Activated CD4-positive, alpha-beta T cell treated with anti-CD3 and anti-CD28 coated beads for 36 hours (primary cell): ENCODE measurements at regions not wholly inside any gene's neighbourhood (a gene's known extent, or its start where the extent isn't known, plus 50 kb on each side); places are given as distances from the start of the nearest gene placed in this dataset.

Experiments
- ATAC-seq: fragments of 200-7000 bp; cut with Tn5 transposase; one replicate; pipeline ENCODE4 v1.10.0; 2021; ENCODE audit warnings: mild to moderate bottlenecking, moderate library complexity
- CTCF ChIA-PET: fragments of 350-600 bp; sonication (Branson Sonifier 250); formaldehyde crosslinking; loops from one replicate; lab custom pipeline; 2021; ENCODE audit warnings: antibody characterized with exemption; lab: Charles Lee
- POLR2A ChIA-PET: fragments of 350-600 bp; sonication (Branson Sonifier 250); formaldehyde crosslinking; loops from one replicate; lab custom pipeline; 2021; ENCODE audit warnings: antibody characterized with exemption, inconsistent platforms; lab: Charles Lee
- DNase-seq: peaks from one replicate; pipeline ENCODE4 v3.0.0-alpha.2; 2020
- H3K27ac Mint-ChIP-seq: one replicate; pipeline ENCODE4 v1.8.0; 2021; ENCODE audit warnings: mixed read lengths
- H3K27me3 Mint-ChIP-seq: one replicate; pipeline ENCODE4 v1.8.0; 2021; ENCODE audit warnings: mixed read lengths
- H3K36me3 Mint-ChIP-seq: one replicate; pipeline ENCODE4 v1.8.0; 2021; ENCODE audit warnings: low read depth, mixed read lengths
- H3K4me1 Mint-ChIP-seq: one replicate; pipeline ENCODE4 v1.8.0; 2021; ENCODE audit warnings: mixed read lengths
- H3K4me3 Mint-ChIP-seq: one replicate; pipeline ENCODE4 v1.8.0; 2021; ENCODE audit warnings: mild to moderate bottlenecking, moderate library complexity, mixed read lengths
- H3K9me3 Mint-ChIP-seq: one replicate; pipeline ENCODE4 v1.8.0; 2021; ENCODE audit warnings: low read depth, mixed read lengths
- intact Hi-C, 2 experiments: fragments of 100-400 bp; cut with DNase I in 1 of 2; cut with micrococcal nuclease in 1 of 2; formaldehyde crosslinking; loops; one replicate each; pipeline versions ENCODE4 v1.14.2 to v1.15.1; 2022 to 2024; cut with DNase I, micrococcal nuclease

DNA sequence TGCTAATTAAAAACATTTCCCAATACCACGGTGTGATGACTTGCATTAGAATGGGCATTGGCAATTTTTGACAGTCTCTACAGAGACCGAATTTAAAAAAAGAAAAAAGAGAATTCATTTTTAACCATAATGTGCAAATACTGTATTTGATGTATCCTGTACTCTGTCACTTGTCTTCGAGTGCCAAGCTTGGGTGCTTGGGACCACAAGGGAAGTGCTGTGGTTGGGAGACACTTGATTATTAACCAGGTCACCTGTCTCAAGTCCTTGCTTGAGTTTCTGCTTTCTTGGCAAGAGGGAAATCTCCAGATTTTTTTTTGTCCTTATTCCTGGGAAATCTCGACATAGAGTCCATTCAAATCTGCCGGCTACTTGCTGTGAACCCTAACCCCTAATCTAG is 209.0 kb downstream of the MC4R start:
- intact Hi-C loops, result no loop called here
- no peak overlapping the region for H3K27ac Mint-ChIP-seq
- CTCF ChIA-PET, result interaction anchor here (0.7 kb wide), 1 partner anchor 1092 kb away, joined by 4 read pairs; no protein-coding TSS in a partner anchor
- no peak for ATAC-seq
- no peaks in the 10 kb centered on the region for H3K27me3 Mint-ChIP-seq
- POLR2A ChIA-PET, result no interaction called here
- H3K9me3 Mint-ChIP-seq, result no peaks in the 10 kb centered on the region
- no peaks in the 10 kb centered on the region for H3K4me1 Mint-ChIP-seq
- no peaks in the 10 kb centered on the region for H3K36me3 Mint-ChIP-seq
- no peak overlapping the region for H3K4me3 Mint-ChIP-seq
- DNase-seq, result no peak

DNA sequence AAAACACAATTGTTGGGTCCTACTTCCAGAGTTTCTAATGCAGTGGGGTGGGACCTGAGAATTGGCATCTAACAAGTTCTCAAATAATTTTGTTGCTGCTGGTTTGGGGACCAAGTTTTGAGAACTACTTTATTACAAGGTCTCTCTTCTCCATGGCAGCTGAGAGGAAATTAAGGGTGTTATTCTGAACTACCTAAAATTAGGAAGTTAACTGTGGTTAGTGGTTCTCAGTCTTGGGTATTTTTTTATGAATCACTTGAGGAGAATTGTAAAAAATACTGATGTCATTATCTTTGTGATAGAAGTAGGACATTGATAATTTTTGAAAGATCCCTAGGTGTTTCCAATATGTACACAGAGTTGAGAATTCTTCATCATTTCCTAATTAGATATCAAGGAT is 210.2 kb downstream of the MC4R start:
- Mint-ChIP-seq H3K27ac (no peak overlapping the region), H3K27me3 (no peaks in the 10 kb centered on the region), H3K36me3 (no peaks in the 10 kb centered on the region), H3K4me1 (no peaks in the 10 kb centered on the region), H3K4me3 (no peak overlapping the region), H3K9me3 (no peaks in the 10 kb centered on the region)
- ChIA-PET POLR2A (no interaction called here), CTCF (no interaction called here)
- intact Hi-C loops, result no loop called here
- no peak for ATAC-seq
- DNase-seq, result no peak

DNA sequence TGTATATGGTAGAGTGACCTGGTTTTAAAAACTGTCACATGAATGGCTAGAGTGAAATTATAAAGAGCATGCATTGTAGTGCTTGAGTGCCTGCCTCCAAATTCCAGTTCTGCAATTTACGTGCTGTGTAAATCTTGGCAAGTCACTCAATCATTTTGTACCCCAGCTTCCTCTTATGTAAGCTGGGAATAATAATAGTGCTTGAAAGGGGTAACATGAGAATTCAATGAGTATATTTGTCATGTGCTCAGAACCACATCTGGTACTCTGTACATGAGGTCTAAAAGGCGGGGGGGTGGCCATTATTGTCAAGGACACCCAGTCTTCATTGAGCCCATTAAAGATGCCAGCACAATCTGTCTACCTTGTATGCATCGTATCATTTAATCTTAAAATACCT is 214.8 kb downstream of the MC4R start:
- no peak overlapping the region for H3K27ac Mint-ChIP-seq
- POLR2A ChIA-PET, result no interaction called here
- DNase-seq, result no peak
- intact Hi-C loops, result no loop called here
- H3K9me3 Mint-ChIP-seq, result no peaks in the 10 kb centered on the region
- CTCF ChIA-PET, result no interaction called here
- H3K4me3 Mint-ChIP-seq, result no peak overlapping the region
- H3K36me3 Mint-ChIP-seq, result no peaks in the 10 kb centered on the region
- H3K4me1 Mint-ChIP-seq, result no peaks in the 10 kb centered on the region
- H3K27me3 Mint-ChIP-seq, result no peaks in the 10 kb centered on the region
- ATAC-seq, result no peak

DNA sequence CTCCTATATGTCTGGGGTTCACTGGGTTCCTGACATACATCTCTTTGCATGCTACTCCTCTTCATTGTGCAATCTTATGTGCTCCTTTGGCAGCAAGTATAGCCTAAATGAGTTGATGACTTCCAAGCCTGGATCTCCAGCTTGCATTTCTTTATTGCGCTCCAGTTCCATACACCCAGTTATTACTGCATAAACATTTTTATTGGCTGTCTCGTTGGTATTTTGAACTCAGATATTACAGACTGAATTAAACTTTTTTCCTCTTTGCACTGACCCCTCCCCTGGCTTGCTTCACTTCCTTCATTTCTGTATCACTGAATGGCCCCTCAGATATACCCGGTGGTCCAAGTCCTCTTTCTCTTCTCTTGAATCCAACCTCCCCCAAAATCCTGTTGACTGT is 219.2 kb downstream of the MC4R start:
- DNase-seq (no peak), ATAC-seq (no peak)
- no peak overlapping the region for H3K27ac Mint-ChIP-seq
- no peaks in the 10 kb centered on the region for H3K9me3 Mint-ChIP-seq
- intact Hi-C loops, result no loop called here
- CTCF ChIA-PET, result interaction anchor here (0.6 kb wide), 1 partner anchor 52 kb away, joined by 3 read pairs; no protein-coding TSS in a partner anchor
- H3K27me3 Mint-ChIP-seq, result no peaks in the 10 kb centered on the region
- H3K4me3 Mint-ChIP-seq, result no peak overlapping the region
- POLR2A ChIA-PET, result no interaction called here
- H3K36me3 Mint-ChIP-seq, result no peaks in the 10 kb centered on the region
- H3K4me1 Mint-ChIP-seq, result no peaks in the 10 kb centered on the region

DNA sequence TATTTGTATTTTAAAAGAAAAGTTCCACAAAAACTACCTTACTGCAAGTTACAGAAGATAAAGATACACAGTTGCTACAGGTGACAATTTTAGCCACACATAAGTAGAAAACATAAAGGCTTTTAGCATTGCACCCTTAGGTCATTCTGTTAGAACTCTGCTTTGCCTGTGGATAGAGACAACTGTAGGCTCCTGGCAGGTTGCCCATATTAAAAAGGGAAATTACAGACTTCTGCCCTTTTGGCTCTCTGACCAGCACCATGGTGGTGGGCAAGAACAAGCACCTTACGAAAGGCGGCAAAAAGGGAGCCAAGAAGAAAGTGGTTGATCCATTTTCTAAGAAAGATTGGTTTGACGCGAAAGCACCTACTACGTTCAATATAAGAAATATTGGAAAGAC is 223.3 kb downstream of the MC4R start:
- no peak for ATAC-seq
- POLR2A ChIA-PET, result no interaction called here

DNA sequence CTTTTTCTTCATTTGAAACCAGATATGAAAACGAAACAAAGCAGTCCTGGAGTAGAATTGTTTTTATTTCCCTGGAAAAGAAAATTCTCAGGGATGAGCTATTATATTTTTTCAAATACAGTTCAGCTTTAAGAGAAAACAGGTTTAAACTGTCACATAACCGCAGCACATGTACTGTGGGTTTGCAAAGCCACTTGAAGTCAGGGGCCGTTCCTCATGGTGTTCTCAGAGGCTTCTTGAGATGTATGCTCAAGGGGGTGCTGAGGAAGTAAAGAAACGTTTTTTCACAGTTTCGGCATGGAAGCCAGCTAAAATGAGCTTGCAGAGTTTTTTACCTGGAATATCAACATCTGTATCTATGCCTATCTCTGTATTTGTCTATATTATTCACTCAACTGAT is 225.3 kb downstream of the MC4R start:
- ATAC-seq, result no peak
- Mint-ChIP-seq H3K27ac (no peak overlapping the region), H3K4me3 (no peak overlapping the region), H3K36me3 (no peaks in the 10 kb centered on the region), H3K27me3 (no peaks in the 10 kb centered on the region), H3K4me1 (no peaks in the 10 kb centered on the region), H3K9me3 (peaks cover 2% of the 10 kb centered on the region)
- CTCF ChIA-PET, result interaction anchor here (1.5 kb wide), 1 partner anchor 9 kb away, joined by 5 read pairs; no protein-coding TSS in a partner anchor
- intact Hi-C loops, result no loop called here
- POLR2A ChIA-PET, result no interaction called here
- no peak for DNase-seq

More for the DNA sequence above, 223.3 kb downstream of the MC4R start:
- Mint-ChIP-seq H3K4me1 (no peaks in the 10 kb centered on the region), H3K9me3 (no peaks in the 10 kb centered on the region), H3K36me3 (no peaks in the 10 kb centered on the region), H3K27ac (no peak overlapping the region), H3K27me3 (no peaks in the 10 kb centered on the region), H3K4me3 (no peak overlapping the region)
- CTCF ChIA-PET, result no interaction called here
- no peak for DNase-seq
- intact Hi-C loops, result no loop called here

DNA sequence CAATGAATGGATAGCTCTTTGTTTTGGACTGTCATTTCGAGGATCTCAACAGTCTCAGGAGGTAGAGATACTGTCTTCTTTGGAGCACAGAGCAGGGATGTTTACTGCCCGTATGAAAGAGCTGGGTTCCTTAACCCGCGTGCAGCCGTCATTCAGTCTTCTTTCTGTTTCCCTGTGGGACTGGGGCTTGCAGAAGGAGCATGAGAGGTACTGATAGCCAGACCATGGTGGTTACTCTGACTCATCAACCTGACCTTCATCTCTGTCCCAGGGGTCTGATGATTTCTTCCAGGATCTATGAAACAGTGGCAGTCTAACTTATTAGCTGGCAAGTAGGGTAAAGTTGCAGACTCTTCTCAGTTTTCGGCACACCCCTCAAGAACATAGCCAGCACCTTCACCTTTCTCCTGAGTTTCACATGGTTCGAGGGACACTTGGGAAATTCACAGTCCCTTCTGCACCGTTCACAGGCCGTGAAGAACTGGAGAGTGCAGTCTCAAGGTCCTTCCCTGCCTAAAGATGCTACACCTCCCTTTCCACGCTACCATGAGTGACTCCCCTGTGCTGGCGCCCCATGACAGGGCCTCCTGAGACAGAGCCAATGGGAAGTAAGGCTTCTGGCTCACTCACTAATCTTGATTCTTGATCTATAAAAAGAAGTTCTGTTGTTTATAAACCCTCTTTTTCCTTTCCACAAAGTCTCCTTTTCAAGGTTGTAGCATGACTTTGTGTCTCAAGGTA is 226.2 kb downstream of the MC4R start:
- Mint-ChIP-seq H3K27me3 (no peaks in the 10 kb centered on the region), H3K4me3 (no peak overlapping the region), H3K27ac (no peak overlapping the region), H3K36me3 (no peaks in the 10 kb centered on the region), H3K4me1 (no peaks in the 10 kb centered on the region), H3K9me3 (peaks cover 2% of the 10 kb centered on the region)
- DNase-seq (no peak), ATAC-seq (no peak)
- CTCF ChIA-PET, result interaction anchor here (0.6 to 0.7 kb wide), 2 partner anchors 323 to 521 kb away, joined by 3 read pairs; no protein-coding TSS in a partner anchor
- POLR2A ChIA-PET, result no interaction called here
- intact Hi-C loops, result no loop called here

DNA sequence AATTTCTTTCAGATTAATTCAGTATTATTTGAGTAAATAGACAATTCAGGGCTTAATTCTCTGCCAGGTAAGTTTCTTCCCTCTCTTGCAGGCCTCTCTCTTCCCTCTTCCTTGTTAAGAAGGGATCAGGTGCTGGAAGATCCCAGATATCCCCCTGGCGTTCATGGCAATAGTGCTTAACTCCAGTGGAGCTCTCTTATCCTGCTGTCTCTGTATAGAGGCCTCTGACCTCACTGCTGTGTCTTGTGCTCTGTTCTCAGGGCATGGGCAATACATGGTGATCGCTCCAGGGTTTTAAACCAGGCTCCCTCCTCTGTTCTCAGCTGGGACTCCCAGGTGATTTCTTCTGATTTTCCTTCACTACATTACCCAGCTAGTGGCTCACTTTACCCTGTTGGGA is 226.8 kb downstream of the MC4R start:
- CTCF ChIA-PET, result interaction anchor here (0.6 kb wide), 2 partner anchors 418 to 522 kb away, joined by 3 read pairs; no protein-coding TSS in a partner anchor
- no peaks in the 10 kb centered on the region for H3K27me3 Mint-ChIP-seq
- no peak overlapping the region for H3K27ac Mint-ChIP-seq
- intact Hi-C loops, result no loop called here
- POLR2A ChIA-PET, result no interaction called here
- ATAC-seq (no peak), DNase-seq (no peak)
- no peak overlapping the region for H3K4me3 Mint-ChIP-seq
- no peaks in the 10 kb centered on the region for H3K4me1 Mint-ChIP-seq
- no peaks in the 10 kb centered on the region for H3K36me3 Mint-ChIP-seq
- H3K9me3 Mint-ChIP-seq, result peaks cover 2% of the 10 kb centered on the region

DNA sequence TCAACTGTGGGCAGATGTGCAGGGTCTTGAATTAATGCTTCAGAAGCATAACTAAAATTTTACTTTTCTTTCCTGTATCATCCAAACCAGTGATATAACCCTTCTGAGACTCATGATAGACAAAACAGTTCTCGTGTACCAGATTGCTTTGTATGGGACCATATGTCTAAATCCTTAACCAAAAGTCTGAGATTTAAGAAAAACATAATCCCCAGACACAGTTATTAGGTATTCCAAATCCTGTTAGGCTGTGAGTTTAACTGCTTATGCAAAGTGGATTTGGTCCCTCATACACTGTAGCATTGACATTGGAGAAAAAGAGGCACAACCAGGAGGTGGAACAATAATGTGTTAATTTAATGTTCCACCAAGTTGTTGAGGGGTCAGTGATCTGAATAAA is 235.0 kb downstream of the PMAIP1 start:
- H3K36me3 Mint-ChIP-seq, result no peaks in the 10 kb centered on the region
- ChIA-PET CTCF (no interaction called here), POLR2A (no interaction called here)
- no peak overlapping the region for H3K27ac Mint-ChIP-seq
- DNase-seq (no peak), ATAC-seq (no peak)
- intact Hi-C loops, result no loop called here
- H3K27me3 Mint-ChIP-seq, result no peaks in the 10 kb centered on the region
- H3K9me3 Mint-ChIP-seq, result peaks cover 4% of the 10 kb centered on the region
- H3K4me1 Mint-ChIP-seq, result no peaks in the 10 kb centered on the region
- H3K4me3 Mint-ChIP-seq, result no peak overlapping the region

DNA sequence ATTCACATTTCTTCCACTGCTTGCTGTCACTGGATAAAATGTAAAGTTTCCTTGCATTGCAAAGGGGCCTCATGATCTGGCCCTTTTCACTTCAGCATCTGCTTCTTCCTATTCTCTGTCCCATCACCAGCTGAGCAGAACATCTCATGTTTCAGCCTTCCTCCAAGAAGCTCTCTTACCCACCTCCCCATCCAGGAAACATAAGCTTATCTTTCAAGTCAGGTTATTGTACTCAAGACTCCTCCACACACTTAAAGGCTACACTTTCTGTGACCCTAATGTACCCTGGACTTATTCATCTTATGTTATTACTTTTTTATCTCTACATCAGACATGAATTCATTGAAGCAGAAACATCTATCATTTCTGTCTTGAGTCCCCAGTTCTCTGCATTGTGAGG is 230.5 kb downstream of the PMAIP1 start:
- CTCF ChIA-PET, result no interaction called here
- no peaks in the 10 kb centered on the region for H3K27me3 Mint-ChIP-seq

DNA sequence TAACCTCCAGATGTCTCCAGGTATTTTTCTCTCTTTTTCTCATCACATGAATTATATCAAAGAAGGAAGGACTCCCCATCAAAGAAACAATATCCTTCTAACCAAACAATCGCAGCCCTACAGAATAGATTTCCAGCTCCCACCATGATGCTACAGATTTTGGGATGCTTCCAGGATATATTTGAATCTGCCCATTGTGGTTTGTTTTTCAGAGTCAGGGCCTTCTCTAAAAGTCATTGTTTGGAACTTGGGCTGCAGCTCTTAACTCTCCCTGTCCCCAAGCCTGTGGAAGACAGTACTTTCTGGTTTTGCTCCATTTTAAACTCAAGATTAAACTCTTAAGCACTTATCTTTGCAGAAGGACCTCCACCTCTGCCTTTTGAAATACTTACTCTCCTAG is 223.2 kb downstream of the PMAIP1 start:
- ATAC-seq, result no peak
- H3K4me1 Mint-ChIP-seq, result no peaks in the 10 kb centered on the region
- H3K4me3 Mint-ChIP-seq, result no peak overlapping the region
- CTCF ChIA-PET, result no interaction called here
- no peak overlapping the region for H3K27ac Mint-ChIP-seq
- no peaks in the 10 kb centered on the region for H3K27me3 Mint-ChIP-seq
- POLR2A ChIA-PET, result no interaction called here
- H3K9me3 Mint-ChIP-seq, result no peaks in the 10 kb centered on the region
- DNase-seq, result no peak
- intact Hi-C loops, result no loop called here
- no peaks in the 10 kb centered on the region for H3K36me3 Mint-ChIP-seq

More for the DNA sequence above, 230.5 kb downstream of the PMAIP1 start:
- no peaks in the 10 kb centered on the region for H3K36me3 Mint-ChIP-seq
- H3K9me3 Mint-ChIP-seq, result no peaks in the 10 kb centered on the region
- POLR2A ChIA-PET, result no interaction called here
- ATAC-seq, result no peak
- H3K27ac Mint-ChIP-seq, result no peak overlapping the region
- intact Hi-C loops, result no loop called here
- no peak overlapping the region for H3K4me3 Mint-ChIP-seq
- no peaks in the 10 kb centered on the region for H3K4me1 Mint-ChIP-seq
- DNase-seq, result no peak

DNA sequence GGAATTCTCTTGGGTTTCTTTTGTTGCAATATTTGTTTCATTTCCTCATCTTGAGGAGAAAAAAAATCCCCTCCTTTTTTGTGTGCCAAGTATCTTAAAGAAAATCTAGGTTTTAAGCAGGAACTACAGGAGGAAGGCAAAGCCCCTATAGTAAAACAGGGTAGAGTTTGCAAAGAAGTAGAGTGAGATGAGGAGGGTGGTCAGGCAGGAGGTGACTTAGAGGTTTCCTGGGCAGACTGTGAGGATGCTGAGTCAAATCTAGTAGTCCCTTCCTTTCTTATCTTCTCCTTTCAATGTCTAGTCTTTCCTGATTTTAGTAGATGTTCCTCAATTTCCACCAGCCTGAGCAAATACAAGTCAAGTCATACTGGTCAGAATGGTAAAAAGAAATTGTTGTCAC is 222.5 kb downstream of the PMAIP1 start:
- Mint-ChIP-seq H3K36me3 (no peaks in the 10 kb centered on the region), H3K9me3 (no peaks in the 10 kb centered on the region), H3K27ac (no peak overlapping the region), H3K4me3 (no peak overlapping the region), H3K4me1 (no peaks in the 10 kb centered on the region), H3K27me3 (no peaks in the 10 kb centered on the region)
- intact Hi-C loops, result no loop called here
- DNase-seq (no peak), ATAC-seq (no peak)
- POLR2A ChIA-PET, result no interaction called here
- CTCF ChIA-PET, result no interaction called here
